Smooth muscle cell (in vitro differentiated cells): ENCODE measurements at regions not wholly inside any gene's neighbourhood (a gene's known extent, or its start where the extent isn't known, plus 50 kb on each side); places are given as distances from the start of the nearest gene placed in this dataset.
A peak's percentile ranks its signal among the peaks of the same experiment; 100 is the strongest.

ENCODE experiments used
- DNase-seq: peaks from one replicate; lab custom pipeline; 2025; ENCODE audit not compliant: unreplicated experiment; lab: John Stamatoyannopoulos, UW
- H2AFZ ChIP-seq: fragments of 200-600 bp; sonication (generic); 2 replicates; pipeline ENCODE4 v1.6.0; 2016; ENCODE audit warnings: antibody characterized with exemption, low read depth, mild to moderate bottlenecking
- H3F3A ChIP-seq: fragments of 200-600 bp; sonication (generic); 2 replicates; pipeline ENCODE4 v1.6.0; 2017; ENCODE audit warnings: antibody characterized with exemption, low read depth
- H3K27ac ChIP-seq: fragments of 200-600 bp; sonication (generic); 2 replicates; pipeline ENCODE4 v1.5.1; 2016; ENCODE audit warnings: low read depth, mild to moderate bottlenecking
- H3K27me3 ChIP-seq: fragments of 200-600 bp; sonication (generic); 2 replicates; pipeline ENCODE4 v1.6.1; 2016; ENCODE audit warnings: low read depth, mild to moderate bottlenecking
- H3K36me3 ChIP-seq: fragments of 200-600 bp; sonication (generic); 2 replicates; pipeline ENCODE4 v1.5.1; 2016; ENCODE audit warnings: low read depth
- H3K4me1 ChIP-seq: fragments of 200-600 bp; sonication (generic); 2 replicates; pipeline ENCODE4 v1.5.1; 2016; ENCODE audit warnings: low read depth
- H3K4me2 ChIP-seq: fragments of 200-600 bp; sonication (generic); 2 replicates; pipeline ENCODE4 v1.6.0; 2016; ENCODE audit warnings: mild to moderate bottlenecking
- H3K4me3 ChIP-seq: fragments of 200-600 bp; sonication (generic); 2 replicates; pipeline ENCODE4 v1.5.1; 2016; ENCODE audit warnings: mild to moderate bottlenecking
- H3K79me2 ChIP-seq: fragments of 200-600 bp; sonication (generic); 2 replicates; pipeline ENCODE4 v1.6.0; 2016; ENCODE audit warnings: low read depth, mild to moderate bottlenecking
- H3K9ac ChIP-seq: fragments of 200-600 bp; sonication (generic); 2 replicates; pipeline ENCODE4 v1.6.0; 2016; ENCODE audit warnings: low read depth
- H3K9me3 ChIP-seq: fragments of 200-600 bp; sonication (generic); replicated peaks from 2 replicates; pipeline ENCODE4 v1.5.1; 2016; ENCODE audit warnings: low read depth
- H4K20me1 ChIP-seq: fragments of 200-600 bp; sonication (generic); 2 replicates; pipeline ENCODE4 v1.6.0; 2016; ENCODE audit warnings: low read depth
- CTCF ChIP-seq: fragments of 200-600 bp; sonication (generic); IDR thresholded peaks from 2 replicates; pipeline ENCODE4 v1.5.1; 2017; ENCODE audit warnings: borderline replicate concordance, mild to moderate bottlenecking, antibody characterized with exemption; ENCODE audit not compliant: insufficient read depth, poor library complexity, severe bottlenecking
- WGBS: methylation state at CpG from one replicate; pipeline ENCODE4 v1.1.7; 2016; ENCODE audit warnings: low lambda C conversion rate; 5-methylcytosine and 5-hydroxymethylcytosine counted together

DNA sequence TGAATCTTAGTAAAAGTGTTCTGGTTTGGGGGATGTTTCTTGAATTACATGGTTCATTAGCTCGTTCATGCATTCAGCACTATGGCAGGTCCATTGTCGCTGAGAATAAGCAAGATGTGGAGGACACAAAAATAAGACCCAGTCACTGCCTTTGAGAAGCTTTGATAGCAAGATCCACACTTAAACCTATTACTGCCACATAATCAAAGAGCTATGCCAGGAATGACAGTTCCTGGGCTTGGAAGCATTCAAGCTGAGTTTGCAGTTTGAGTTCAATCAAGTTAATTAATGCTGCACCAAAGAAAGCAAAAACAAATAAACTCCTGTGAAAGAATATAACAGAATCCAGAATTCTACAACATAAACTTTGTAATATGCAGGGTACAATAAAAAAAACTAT, 131.8 kb downstream of the MIS18A start:
- 30% methylated on average over 2 of the region's 2 CpGs for WGBS
- H2AFZ ChIP-seq: no peak overlapping the region
- no peak overlapping the region for H3K9ac ChIP-seq
- no peak for DNase-seq
- H3K4me3 ChIP-seq: no peak overlapping the region
- TF ChIP-seq CTCF: no peak
- H3K9me3 ChIP-seq: no peaks in the 10 kb centered on the region
- H3K79me2 ChIP-seq: no peaks in the 10 kb centered on the region
- no peaks in the 10 kb centered on the region for H3F3A ChIP-seq
- no peaks in the 10 kb centered on the region for H3K36me3 ChIP-seq
- H3K27ac ChIP-seq: no peak overlapping the region
- no peaks in the 10 kb centered on the region for H4K20me1 ChIP-seq
- H3K4me2 ChIP-seq: no peak overlapping the region
- no peaks in the 10 kb centered on the region for H3K27me3 ChIP-seq
- H3K4me1 ChIP-seq: peaks cover 8% of the 10 kb centered on the region

- H3F3A ChIP-seq: no peaks in the 10 kb centered on the region
- no peak overlapping the region for H3K27ac ChIP-seq
- no peaks in the 10 kb centered on the region for H4K20me1 ChIP-seq
- 87% methylated on average over 2 of the region's 2 CpGs for WGBS
- H2AFZ ChIP-seq: no peak overlapping the region
- no peak for DNase-seq
- H3K36me3 ChIP-seq: no peaks in the 10 kb centered on the region
- H3K27me3 ChIP-seq: no peaks in the 10 kb centered on the region
- peaks cover 8% of the 10 kb centered on the region for H3K4me1 ChIP-seq
- H3K9me3 ChIP-seq: no peaks in the 10 kb centered on the region
- no peaks in the 10 kb centered on the region for H3K79me2 ChIP-seq
- H3K9ac ChIP-seq: no peak overlapping the region
- H3K4me2 ChIP-seq: no peak overlapping the region
- no peak overlapping the region for H3K4me3 ChIP-seq
- TF ChIP-seq CTCF: no peak
These were observed 134.0 kb downstream of the MIS18A start for GRCh38 chr21:32144851-32145250.

DNA sequence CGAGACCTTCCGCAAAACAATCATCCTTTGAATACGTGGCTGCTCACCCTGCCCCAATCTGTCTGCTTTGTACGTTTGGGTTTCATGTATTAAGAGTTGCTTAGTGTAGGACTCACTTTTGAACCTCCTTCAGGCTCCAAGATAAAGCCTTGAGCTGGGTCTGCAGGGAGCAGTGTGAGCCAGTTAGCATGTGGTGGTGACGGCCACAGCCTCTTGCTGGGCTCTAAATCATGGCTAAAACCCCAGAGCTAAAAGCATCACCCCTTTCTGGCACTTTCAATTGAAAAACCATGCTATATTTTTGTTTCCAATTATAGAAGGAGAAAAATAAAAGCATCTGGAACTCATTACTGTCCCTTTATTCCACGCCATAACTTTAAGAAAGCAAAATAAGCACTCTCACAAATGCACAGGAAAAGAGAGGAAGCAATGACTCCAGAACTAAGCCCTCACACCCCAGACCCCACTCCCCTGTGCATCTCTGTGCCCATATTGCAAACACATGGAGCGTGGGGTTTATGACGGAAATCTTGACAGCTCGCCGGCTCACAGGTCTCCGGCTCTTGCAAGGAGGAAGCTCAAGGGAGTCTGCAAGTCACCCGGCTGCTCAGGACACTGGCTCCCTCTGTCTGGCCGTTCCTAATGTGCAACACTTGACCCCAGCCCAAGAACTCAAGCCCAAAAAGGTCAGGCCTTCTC, 135.5 kb downstream of the MIS18A start:
- Histone ChIP-seq H3F3A (no peaks in the 10 kb centered on the region), H3K4me3 (no peak overlapping the region), H3K4me1 (peaks cover 8% of the 10 kb centered on the region), H3K4me2 (peak overlapping the region; percentile 59), H3K27ac (no peak overlapping the region), H3K27me3 (no peaks in the 10 kb centered on the region), H3K79me2 (no peaks in the 10 kb centered on the region), H3K9me3 (no peaks in the 10 kb centered on the region), H3K36me3 (no peaks in the 10 kb centered on the region), H4K20me1 (no peaks in the 10 kb centered on the region), H2AFZ (peak overlapping the region; percentile 62), H3K9ac (no peak overlapping the region)
- TF ChIP-seq CTCF: peak; percentile 9
- no peak for DNase-seq
- WGBS: 36% methylated on average over 13 of the region's 13 CpGs

GRCh38 chr21:32141318-32141633, 137.6 kb downstream of the MIS18A start:
- no peak for TF ChIP-seq CTCF
- no peak overlapping the region for H3K9ac ChIP-seq
- WGBS: 80% methylated on average over 3 of the region's 3 CpGs

More at GRCh38 chr21:32141318-32141633, 137.6 kb downstream of the MIS18A start:
- no peaks in the 10 kb centered on the region for H4K20me1 ChIP-seq
- H2AFZ ChIP-seq: no peak overlapping the region
- H3K9me3 ChIP-seq: no peaks in the 10 kb centered on the region
- no peaks in the 10 kb centered on the region for H3K27me3 ChIP-seq
- no peak overlapping the region for H3K27ac ChIP-seq
- no peak for DNase-seq
- no peaks in the 10 kb centered on the region for H3F3A ChIP-seq
- no peaks in the 10 kb centered on the region for H3K79me2 ChIP-seq
- H3K4me2 ChIP-seq: no peak overlapping the region
- no peak overlapping the region for H3K4me3 ChIP-seq
- H3K36me3 ChIP-seq: no peaks in the 10 kb centered on the region
- peaks cover 8% of the 10 kb centered on the region for H3K4me1 ChIP-seq
